ENCODE measurements at regions not wholly inside any gene's neighbourhood (a gene's known extent, or its start where the extent isn't known, plus 50 kb on each side); places are given as distances from the start of the nearest gene placed in this dataset.
"Not testable (repeated sequence)": the region's sequence is repeated elsewhere in the genome, so short reads cannot be mapped to it uniquely, and the experiment has no call there.

- DNase-seq, result not testable (repeated sequence)
These were observed 300.1 kb downstream of the BCL2L11 start for GRCh38 chr2:111420835-111421234.

GRCh38 chr2:111421949-111422348 is 301.2 kb downstream of the BCL2L11 start:
- DNase-seq; H3K27me3 ChIP-seq; H3K4me3 ChIP-seq; H3K4me1 ChIP-seq; H3K9me3 ChIP-seq; H3K27ac ChIP-seq; H3K36me3 ChIP-seq; intact Hi-C loops (cut with DNase I): not testable (repeated sequence)
- peak; percentile 23 for ATAC-seq

More at GRCh38 chr2:111420835-111421234, 300.1 kb downstream of the BCL2L11 start:
- H3K9me3 ChIP-seq; intact Hi-C loops (cut with DNase I); ATAC-seq; H3K4me3 ChIP-seq; H3K36me3 ChIP-seq; H3K27me3 ChIP-seq; H3K4me1 ChIP-seq; H3K27ac ChIP-seq: not testable (repeated sequence)

- H3K27ac ChIP-seq; H3K27me3 ChIP-seq; H3K4me3 ChIP-seq; H3K4me1 ChIP-seq; ATAC-seq; intact Hi-C loops (cut with DNase I); DNase-seq; H3K9me3 ChIP-seq; H3K36me3 ChIP-seq: not testable (repeated sequence)
These were observed 301.8 kb downstream of the BCL2L11 start for GRCh38 chr2:111422562-111422961.

GRCh38 chr2:111423184-111423583 is 302.5 kb downstream of the BCL2L11 start:
- intact Hi-C loops (cut with DNase I); H3K4me3 ChIP-seq; ATAC-seq; H3K9me3 ChIP-seq; H3K27me3 ChIP-seq; H3K27ac ChIP-seq; DNase-seq; H3K4me1 ChIP-seq; H3K36me3 ChIP-seq: not testable (repeated sequence)

GRCh38 chr2:111424176-111424575 is 303.5 kb downstream of the BCL2L11 start:
- ATAC-seq; DNase-seq; H3K27ac ChIP-seq; intact Hi-C loops (cut with DNase I); H3K4me1 ChIP-seq; H3K27me3 ChIP-seq; H3K9me3 ChIP-seq; H3K36me3 ChIP-seq; H3K4me3 ChIP-seq: not testable (repeated sequence)

GRCh38 chr2:111424851-111425309 is 304.2 kb downstream of the BCL2L11 start:
- H3K27me3 ChIP-seq; H3K4me1 ChIP-seq; H3K36me3 ChIP-seq; ATAC-seq; intact Hi-C loops (cut with DNase I); H3K9me3 ChIP-seq; H3K27ac ChIP-seq; DNase-seq; H3K4me3 ChIP-seq: not testable (repeated sequence)

- H3K27me3 ChIP-seq; ATAC-seq; H3K27ac ChIP-seq; H3K9me3 ChIP-seq; H3K36me3 ChIP-seq; intact Hi-C loops (cut with DNase I); H3K4me3 ChIP-seq; DNase-seq; H3K4me1 ChIP-seq: not testable (repeated sequence)
These were observed 305.1 kb downstream of the BCL2L11 start for GRCh38 chr2:111425789-111426201.

GRCh38 chr2:111427346-111427745 is 306.6 kb downstream of the BCL2L11 start:
- H3K4me1 ChIP-seq; H3K27ac ChIP-seq; H3K4me3 ChIP-seq; ATAC-seq; H3K36me3 ChIP-seq; DNase-seq; H3K9me3 ChIP-seq; intact Hi-C loops (cut with DNase I); H3K27me3 ChIP-seq: not testable (repeated sequence)

GRCh38 chr2:111428915-111429314 is 308.2 kb downstream of the BCL2L11 start:
- ATAC-seq; H3K4me1 ChIP-seq; intact Hi-C loops (cut with DNase I); H3K4me3 ChIP-seq; DNase-seq; H3K27ac ChIP-seq; H3K9me3 ChIP-seq; H3K36me3 ChIP-seq; H3K27me3 ChIP-seq: not testable (repeated sequence)

GRCh38 chr2:111429353-111429752 is 308.6 kb downstream of the BCL2L11 start:
- H3K27ac ChIP-seq; H3K36me3 ChIP-seq; H3K27me3 ChIP-seq; DNase-seq; H3K4me3 ChIP-seq; H3K4me1 ChIP-seq; H3K9me3 ChIP-seq; intact Hi-C loops (cut with DNase I); ATAC-seq: not testable (repeated sequence)

GRCh38 chr2:111430817-111431661 is 310.3 kb downstream of the BCL2L11 start:
- ATAC-seq, result peak; percentile 78
- H3K4me3 ChIP-seq; H3K9me3 ChIP-seq; H3K27ac ChIP-seq; intact Hi-C loops (cut with DNase I); H3K4me1 ChIP-seq; H3K27me3 ChIP-seq; DNase-seq; H3K36me3 ChIP-seq: not testable (repeated sequence)

- H3K4me1 ChIP-seq; H3K4me3 ChIP-seq; H3K27me3 ChIP-seq; H3K27ac ChIP-seq; H3K9me3 ChIP-seq; intact Hi-C loops (cut with DNase I); H3K36me3 ChIP-seq; DNase-seq; ATAC-seq: not testable (repeated sequence)
These were observed 311.7 kb downstream of the BCL2L11 start for GRCh38 chr2:111432423-111432822.

GRCh38 chr2:111432916-111433499 is 312.3 kb downstream of the BCL2L11 start:
- H3K9me3 ChIP-seq; H3K4me3 ChIP-seq; DNase-seq; H3K27me3 ChIP-seq; H3K4me1 ChIP-seq; intact Hi-C loops (cut with DNase I); H3K36me3 ChIP-seq; ATAC-seq; H3K27ac ChIP-seq: not testable (repeated sequence)

GRCh38 chr2:111433892-111434607 is 313.3 kb downstream of the BCL2L11 start:
- H3K9me3 ChIP-seq; H3K4me1 ChIP-seq; H3K4me3 ChIP-seq; DNase-seq; intact Hi-C loops (cut with DNase I); H3K27ac ChIP-seq; H3K36me3 ChIP-seq; ATAC-seq; H3K27me3 ChIP-seq: not testable (repeated sequence)

All from upper lobe of right lung (tissue), 1 donor.